ENCODE measurements at regions not wholly inside any gene's neighbourhood (a gene's known extent, or its start where the extent isn't known, plus 50 kb on each side); places are given as distances from the start of the nearest gene placed in this dataset.

- H3K27me3 Mint-ChIP-seq: peaks cover 5% of the 10 kb centered on the region
- no peak overlapping the region for H3K4me3 Mint-ChIP-seq
- no peaks in the 10 kb centered on the region for H3K9me3 Mint-ChIP-seq
- no peaks in the 10 kb centered on the region for H3K36me3 Mint-ChIP-seq (ENCODE audit: low read depth)
- H3K27ac Mint-ChIP-seq: no peak overlapping the region
- H3K4me1 Mint-ChIP-seq (ENCODE audit: low read depth): no peaks in the 10 kb centered on the region
Observed at GRCh38 chr20:23287354-23288190, 63.0 kb upstream of the NXT1 start.

GRCh38 chr20:23286346-23286745 lies 64.2 kb upstream of the NXT1 start:
- H3K27ac Mint-ChIP-seq: no peak overlapping the region
- H3K27me3 Mint-ChIP-seq: peaks cover 4% of the 10 kb centered on the region
- no peaks in the 10 kb centered on the region for H3K36me3 Mint-ChIP-seq (ENCODE audit: low read depth)
- H3K9me3 Mint-ChIP-seq: no peaks in the 10 kb centered on the region
- no peak overlapping the region for H3K4me3 Mint-ChIP-seq
- H3K4me1 Mint-ChIP-seq (ENCODE audit: low read depth): no peaks in the 10 kb centered on the region

- Mint-ChIP-seq H3K36me3 (ENCODE audit: low read depth) (no peaks in the 10 kb centered on the region), H3K27ac (no peak overlapping the region), H3K27me3 (no peaks in the 10 kb centered on the region), H3K9me3 (no peaks in the 10 kb centered on the region), H3K4me3 (no peak overlapping the region), H3K4me1 (ENCODE audit: low read depth) (no peaks in the 10 kb centered on the region)
Observed at GRCh38 chr20:23285536-23285935, 65.1 kb upstream of the NXT1 start.

GRCh38 chr20:23284009-23284408 lies 66.6 kb upstream of the NXT1 start:
- H3K4me3 Mint-ChIP-seq: no peak overlapping the region
- H3K4me1 Mint-ChIP-seq (ENCODE audit: low read depth): no peaks in the 10 kb centered on the region
- no peaks in the 10 kb centered on the region for H3K27me3 Mint-ChIP-seq
- H3K9me3 Mint-ChIP-seq: no peaks in the 10 kb centered on the region
- no peak overlapping the region for H3K27ac Mint-ChIP-seq
- H3K36me3 Mint-ChIP-seq (ENCODE audit: low read depth): no peaks in the 10 kb centered on the region

- H3K27me3 Mint-ChIP-seq: no peaks in the 10 kb centered on the region
Observed at GRCh38 chr20:23283096-23283850, 67.3 kb upstream of the NXT1 start.

GRCh38 chr20:23282546-23282945 lies 68.0 kb upstream of the NXT1 start:
- H3K27ac Mint-ChIP-seq: no peak overlapping the region
- H3K36me3 Mint-ChIP-seq (ENCODE audit: low read depth): no peaks in the 10 kb centered on the region
- no peaks in the 10 kb centered on the region for H3K9me3 Mint-ChIP-seq
- no peaks in the 10 kb centered on the region for H3K27me3 Mint-ChIP-seq
- H3K4me1 Mint-ChIP-seq (ENCODE audit: low read depth): no peaks in the 10 kb centered on the region
- H3K4me3 Mint-ChIP-seq: no peak overlapping the region

More at GRCh38 chr20:23283096-23283850, 67.3 kb upstream of the NXT1 start:
- Mint-ChIP-seq H3K27ac (no peak overlapping the region), H3K4me1 (ENCODE audit: low read depth) (no peaks in the 10 kb centered on the region), H3K36me3 (ENCODE audit: low read depth) (no peaks in the 10 kb centered on the region), H3K9me3 (no peaks in the 10 kb centered on the region), H3K4me3 (no peak overlapping the region)

GRCh38 chr20:23282111-23282510 lies 68.5 kb upstream of the NXT1 start:
- no peaks in the 10 kb centered on the region for H3K9me3 Mint-ChIP-seq
- H3K27ac Mint-ChIP-seq: no peak overlapping the region
- no peaks in the 10 kb centered on the region for H3K4me1 Mint-ChIP-seq (ENCODE audit: low read depth)
- peaks cover 3% of the 10 kb centered on the region for H3K27me3 Mint-ChIP-seq
- H3K36me3 Mint-ChIP-seq (ENCODE audit: low read depth): no peaks in the 10 kb centered on the region
- H3K4me3 Mint-ChIP-seq: no peak overlapping the region

GRCh38 chr20:23279836-23280235 lies 70.8 kb upstream of the NXT1 start:
- no peaks in the 10 kb centered on the region for H3K9me3 Mint-ChIP-seq
- H3K27me3 Mint-ChIP-seq: peaks cover 3% of the 10 kb centered on the region
- H3K4me3 Mint-ChIP-seq: no peak overlapping the region
- no peak overlapping the region for H3K27ac Mint-ChIP-seq
- no peaks in the 10 kb centered on the region for H3K36me3 Mint-ChIP-seq (ENCODE audit: low read depth)
- H3K4me1 Mint-ChIP-seq (ENCODE audit: low read depth): no peaks in the 10 kb centered on the region

- Mint-ChIP-seq H3K9me3 (no peaks in the 10 kb centered on the region), H3K4me3 (no peak overlapping the region)
Observed at GRCh38 chr20:23278172-23278571, 72.4 kb upstream of the NXT1 start.

GRCh38 chr20:23277316-23277715 lies 73.3 kb upstream of the NXT1 start:
- no peaks in the 10 kb centered on the region for H3K4me1 Mint-ChIP-seq (ENCODE audit: low read depth)
- H3K27me3 Mint-ChIP-seq: peaks cover 3% of the 10 kb centered on the region
- H3K36me3 Mint-ChIP-seq (ENCODE audit: low read depth): no peaks in the 10 kb centered on the region
- H3K4me3 Mint-ChIP-seq: no peak overlapping the region
- no peaks in the 10 kb centered on the region for H3K9me3 Mint-ChIP-seq
- H3K27ac Mint-ChIP-seq: no peak overlapping the region

More at GRCh38 chr20:23278172-23278571, 72.4 kb upstream of the NXT1 start:
- Mint-ChIP-seq H3K36me3 (ENCODE audit: low read depth) (no peaks in the 10 kb centered on the region), H3K27ac (no peak overlapping the region), H3K27me3 (peaks cover 3% of the 10 kb centered on the region), H3K4me1 (ENCODE audit: low read depth) (no peaks in the 10 kb centered on the region)

- Mint-ChIP-seq H3K27me3 (peaks cover 3% of the 10 kb centered on the region), H3K9me3 (peaks cover 9% of the 10 kb centered on the region), H3K27ac (no peak overlapping the region), H3K36me3 (ENCODE audit: low read depth) (peaks cover 6% of the 10 kb centered on the region), H3K4me3 (no peak overlapping the region), H3K4me1 (ENCODE audit: low read depth) (no peaks in the 10 kb centered on the region)
Observed at GRCh38 chr20:23273776-23274175, 76.8 kb upstream of the NXT1 start.

GRCh38 chr20:23272176-23273029 lies 78.2 kb upstream of the NXT1 start:
- Mint-ChIP-seq H3K9me3 (peaks cover 12% of the 10 kb centered on the region), H3K27ac (no peak overlapping the region), H3K27me3 (peaks cover 3% of the 10 kb centered on the region), H3K36me3 (ENCODE audit: low read depth) (peaks cover 6% of the 10 kb centered on the region), H3K4me3 (no peak overlapping the region), H3K4me1 (ENCODE audit: low read depth) (no peaks in the 10 kb centered on the region)

GRCh38 chr20:23270382-23270911 lies 80.1 kb upstream of the NXT1 start:
- Mint-ChIP-seq H3K9me3 (peaks cover 12% of the 10 kb centered on the region), H3K4me3 (no peak overlapping the region), H3K27me3 (no peaks in the 10 kb centered on the region), H3K4me1 (ENCODE audit: low read depth) (no peaks in the 10 kb centered on the region), H3K27ac (no peak overlapping the region), H3K36me3 (ENCODE audit: low read depth) (peaks cover 6% of the 10 kb centered on the region)

GRCh38 chr20:23269954-23270353 lies 80.6 kb upstream of the NXT1 start:
- peaks cover 12% of the 10 kb centered on the region for H3K9me3 Mint-ChIP-seq
- no peaks in the 10 kb centered on the region for H3K27me3 Mint-ChIP-seq
- H3K27ac Mint-ChIP-seq: no peak overlapping the region
- peaks cover 6% of the 10 kb centered on the region for H3K36me3 Mint-ChIP-seq (ENCODE audit: low read depth)
- no peaks in the 10 kb centered on the region for H3K4me1 Mint-ChIP-seq (ENCODE audit: low read depth)
- no peak overlapping the region for H3K4me3 Mint-ChIP-seq
